HFF-Myc (cell line): ENCODE measurements at regions not wholly inside any gene's neighbourhood (a gene's known extent, or its start where the extent isn't known, plus 50 kb on each side); places are given as distances from the start of the nearest gene placed in this dataset.

Experiments
- DNase-seq: peaks from one replicate; pipeline ENCODE4 v3.0.0-alpha.2; 2011; ENCODE audit warnings: low read depth; ENCODE audit errors: extremely low read depth
- H3K4me3 ChIP-seq: replicated peaks from 2 replicates; pipeline ENCODE4 v1.5.1; 2011; ENCODE audit warnings: low read depth, mild to moderate bottlenecking, control low read depth, low read length
- CTCF ChIP-seq: IDR thresholded peaks from 2 replicates; pipeline ENCODE4 v1.5.1; 2012; ENCODE audit warnings: mild to moderate bottlenecking, low read depth, low read length, control low read depth; ENCODE audit errors: missing control alignments

- no peak for TF ChIP-seq CTCF
- DNase-seq: no peak
Measured at GRCh38 chr6:6861351-6861894, 246.3 kb upstream of the RREB1 start.

GRCh38 chr6:6861995-6862394 lies 245.8 kb upstream of the RREB1 start:
- no peak for TF ChIP-seq CTCF
- DNase-seq: no peak

More at GRCh38 chr6:6861351-6861894, 246.3 kb upstream of the RREB1 start:
- H3K4me3 ChIP-seq: no peak overlapping the region

GRCh38 chr6:6863970-6864639 lies 243.7 kb upstream of the RREB1 start:
- H3K4me3 ChIP-seq: no peak overlapping the region
- no peak for TF ChIP-seq CTCF
- no peak for DNase-seq

More at GRCh38 chr6:6861995-6862394, 245.8 kb upstream of the RREB1 start:
- no peak overlapping the region for H3K4me3 ChIP-seq

- no peak for DNase-seq
- no peak overlapping the region for H3K4me3 ChIP-seq
- no peak for TF ChIP-seq CTCF
Measured at GRCh38 chr6:6865611-6866010, 242.2 kb upstream of the RREB1 start.

- no peak for TF ChIP-seq CTCF
Measured at GRCh38 chr6:6866656-6867403, 240.9 kb upstream of the RREB1 start.

GRCh38 chr6:6867404-6867799 lies 240.4 kb upstream of the RREB1 start:
- H3K4me3 ChIP-seq: no peak overlapping the region
- DNase-seq: no peak
- TF ChIP-seq CTCF: no peak

More at GRCh38 chr6:6866656-6867403, 240.9 kb upstream of the RREB1 start:
- no peak overlapping the region for H3K4me3 ChIP-seq
- no peak for DNase-seq
